WTC11 (cell line): ENCODE measurements at regions not wholly inside any gene's neighbourhood (a gene's known extent, or its start where the extent isn't known, plus 50 kb on each side); places are given as distances from the start of the nearest gene placed in this dataset.

Experiments used
- ATAC-seq: fragments of 200-7000 bp; cut with Tn5 transposase; 2 replicates; pipeline ENCODE4 v1.10.0; 2021; ENCODE audit warnings: mild to moderate bottlenecking, moderate library complexity
- CTCF ChIA-PET: fragments of 300-600 bp; sonication (Branson Sonifier 250); formaldehyde crosslinking; loops from one replicate; lab custom pipeline; 2021; ENCODE audit warnings: antibody characterized with exemption; lab: Charles Lee
- POLR2A ChIA-PET: fragments of 350-600 bp; sonication (Branson Sonifier 250); formaldehyde crosslinking; loops from one replicate; lab custom pipeline; 2021; ENCODE audit warnings: antibody characterized with exemption; lab: Charles Lee
- DNase-seq: peaks from one replicate; pipeline ENCODE4 v3.0.0; 2021; ENCODE audit warnings: low spot score
- H3K27ac Mint-ChIP-seq: 2 replicates; pipeline ENCODE4 v1.8.0; 2021; ENCODE audit warnings: mixed read lengths
- H3K27me3 Mint-ChIP-seq: 2 replicates; pipeline ENCODE4 v1.8.0; 2021; ENCODE audit warnings: low read depth, mild to moderate bottlenecking, moderate library complexity, mixed read lengths
- H3K36me3 Mint-ChIP-seq: 2 replicates; pipeline ENCODE4 v1.8.0; 2021; ENCODE audit warnings: mixed read lengths
- H3K4me1 Mint-ChIP-seq: 2 replicates; pipeline ENCODE4 v1.8.0; 2022; ENCODE audit warnings: mixed read lengths
- H3K4me3 Mint-ChIP-seq: 2 replicates; pipeline ENCODE4 v1.8.0; 2021; ENCODE audit warnings: mild to moderate bottlenecking, moderate library complexity, mixed read lengths
- H3K9me3 Mint-ChIP-seq: 2 replicates; pipeline ENCODE4 v1.8.0; 2021; ENCODE audit warnings: mixed read lengths
- ATF1 ChIP-seq: sonication (generic); formaldehyde crosslinking; IDR thresholded peaks from 2 replicates; pipeline ENCODE4 v1.8.1; 2023; ENCODE audit warnings: mild to moderate bottlenecking, moderate library complexity, missing genetic modification reagents
- CREM ChIP-seq: sonication (generic); formaldehyde crosslinking; IDR thresholded peaks from 2 replicates; pipeline ENCODE4 v1.8.1; 2022; ENCODE audit warnings: mild to moderate bottlenecking, missing genetic modification reagents, moderate library complexity
- E2F4 ChIP-seq: sonication (generic); formaldehyde crosslinking; IDR thresholded peaks from 2 replicates; pipeline ENCODE4 v1.8.1; 2022; ENCODE audit warnings: low read depth, mild to moderate bottlenecking, moderate library complexity, missing genetic modification reagents, borderline replicate concordance
- ELF4 ChIP-seq: sonication (generic); formaldehyde crosslinking; IDR thresholded peaks from 2 replicates; pipeline ENCODE4 v1.8.1; 2022; ENCODE audit warnings: low read depth, mild to moderate bottlenecking, moderate library complexity, missing genetic modification reagents
- EMX1 ChIP-seq: fragments of 250-450 bp; sonication (Bioruptor Pico); IDR thresholded peaks from 2 replicates; pipeline ENCODE4 v1.8.0; 2021; ENCODE audit warnings: mild to moderate bottlenecking
- ERG ChIP-seq: fragments of 250-450 bp; sonication (Bioruptor Pico); IDR thresholded peaks from 2 replicates; pipeline ENCODE4 v1.8.0; 2021; ENCODE audit warnings: mild to moderate bottlenecking
- ESRRA ChIP-seq: sonication (generic); formaldehyde crosslinking; IDR thresholded peaks from 2 replicates; pipeline ENCODE4 v1.8.1; 2022; ENCODE audit warnings: mild to moderate bottlenecking, missing genetic modification reagents, borderline replicate concordance
- FOXK1 ChIP-seq: sonication (generic); formaldehyde crosslinking; IDR thresholded peaks from 2 replicates; pipeline ENCODE4 v1.8.0; 2022; ENCODE audit warnings: mild to moderate bottlenecking, moderate library complexity, missing genetic modification reagents
- GABPB1 ChIP-seq: sonication (generic); formaldehyde crosslinking; IDR thresholded peaks from 2 replicates; pipeline ENCODE4 v1.8.1; 2023; ENCODE audit warnings: mild to moderate bottlenecking, missing genetic modification reagents
- GRHL2 ChIP-seq: fragments of 250-450 bp; sonication (Bioruptor Pico); IDR thresholded peaks from 2 replicates; pipeline ENCODE4 v1.8.0; 2022; ENCODE audit warnings: mild to moderate bottlenecking, moderate library complexity; ENCODE audit not compliant: insufficient replicate concordance, severe bottlenecking
- IRF2 ChIP-seq: sonication (generic); formaldehyde crosslinking; IDR thresholded peaks from 2 replicates; pipeline ENCODE4 v1.8.0; 2022; ENCODE audit warnings: low read depth, missing genetic modification reagents, borderline replicate concordance
- JAZF1 ChIP-seq: fragments of 250-450 bp; sonication (Bioruptor Pico); IDR thresholded peaks from 2 replicates; pipeline ENCODE4 v1.9.0; 2021; ENCODE audit warnings: moderate library complexity, mild to moderate bottlenecking, inconsistent platforms
- KAT7 ChIP-seq: sonication (generic); formaldehyde crosslinking; IDR thresholded peaks from 2 replicates; pipeline ENCODE4 v1.8.1; 2023; ENCODE audit warnings: missing genetic modification reagents, mild to moderate bottlenecking, borderline replicate concordance
- MXD4 ChIP-seq: fragments of 250-450 bp; sonication (Bioruptor Pico); IDR thresholded peaks from 2 replicates; pipeline ENCODE4 v1.8.0; 2021; ENCODE audit warnings: mild to moderate bottlenecking, moderate library complexity, borderline replicate concordance
- NFE2L1 ChIP-seq: sonication (generic); formaldehyde crosslinking; IDR thresholded peaks from 2 replicates; pipeline ENCODE4 v1.8.1; 2023; ENCODE audit warnings: missing genetic modification reagents
- NFYB ChIP-seq: sonication (generic); formaldehyde crosslinking; conservative IDR thresholded peaks from 2 replicates; pipeline ENCODE4 v1.8.0; 2022; ENCODE audit warnings: low read depth, missing genetic modification reagents
- NR1H2 ChIP-seq: sonication (generic); formaldehyde crosslinking; IDR thresholded peaks from 2 replicates; pipeline ENCODE4 v1.9.0; 2021; ENCODE audit warnings: mild to moderate bottlenecking, moderate library complexity, missing genetic modification reagents
- NR3C1 ChIP-seq: sonication (generic); formaldehyde crosslinking; conservative IDR thresholded peaks from 2 replicates; pipeline ENCODE4 v1.8.1; 2023; ENCODE audit warnings: low read depth, mild to moderate bottlenecking, missing genetic modification reagents
- OVOL2 ChIP-seq: fragments of 250-450 bp; sonication (Bioruptor Pico); IDR thresholded peaks from 2 replicates; pipeline ENCODE4 v1.9.0; 2021; ENCODE audit warnings: mild to moderate bottlenecking, borderline replicate concordance
- PRRX2 ChIP-seq: fragments of 250-450 bp; sonication (Bioruptor Pico); IDR thresholded peaks from 2 replicates; pipeline ENCODE4 v1.8.0; 2021; ENCODE audit warnings: mild to moderate bottlenecking
- SMAD3 ChIP-seq: sonication (generic); formaldehyde crosslinking; IDR thresholded peaks from 2 replicates; pipeline ENCODE4 v1.8.0; 2022; ENCODE audit warnings: missing genetic modification reagents, mild to moderate bottlenecking, borderline replicate concordance
- SP1 ChIP-seq: sonication (generic); formaldehyde crosslinking; conservative IDR thresholded peaks from 2 replicates; pipeline ENCODE4 v1.8.1; 2022; ENCODE audit warnings: missing genetic modification reagents
- TEAD4 ChIP-seq: sonication (generic); formaldehyde crosslinking; IDR thresholded peaks from 2 replicates; pipeline ENCODE4 v1.8.0; 2022; ENCODE audit warnings: mild to moderate bottlenecking, missing genetic modification reagents
- USF2 ChIP-seq: sonication (generic); formaldehyde crosslinking; IDR thresholded peaks from 2 replicates; pipeline ENCODE4 v1.8.1; 2023; ENCODE audit warnings: mild to moderate bottlenecking, missing genetic modification reagents, moderate library complexity
- ZNF232 ChIP-seq: sonication (generic); formaldehyde crosslinking; IDR thresholded peaks from 2 replicates; pipeline ENCODE4 v1.8.0; 2022; ENCODE audit warnings: mild to moderate bottlenecking, missing genetic modification reagents
- ZNF263 ChIP-seq: sonication (generic); formaldehyde crosslinking; IDR thresholded peaks from 2 replicates; pipeline ENCODE4 v1.8.1; 2022; ENCODE audit warnings: low read depth, mild to moderate bottlenecking, moderate library complexity, missing genetic modification reagents
- ZNF281 ChIP-seq: sonication (generic); formaldehyde crosslinking; IDR thresholded peaks from 2 replicates; pipeline ENCODE4 v1.8.0; 2023; ENCODE audit warnings: mild to moderate bottlenecking, missing genetic modification reagents
- ZNF317 ChIP-seq: sonication (generic); formaldehyde crosslinking; IDR thresholded peaks from 2 replicates; pipeline ENCODE4 v1.8.1; 2023; ENCODE audit warnings: low read depth, mild to moderate bottlenecking, moderate library complexity, missing genetic modification reagents, borderline replicate concordance
- ZNF396 ChIP-seq: fragments of 250-450 bp; sonication (Bioruptor Pico); IDR thresholded peaks from 2 replicates; pipeline ENCODE4 v1.8.0; 2021; ENCODE audit warnings: mild to moderate bottlenecking, moderate library complexity, borderline replicate concordance
- ZSCAN18 ChIP-seq: fragments of 250-450 bp; sonication (Bioruptor Pico); IDR thresholded peaks from 2 replicates; pipeline ENCODE4 v2.1.2; 2022; ENCODE audit warnings: mild to moderate bottlenecking, moderate library complexity

- TF ChIP-seq NFE2L1 (CRISPR knock-in tag) (no peak), GABPB1 (CRISPR knock-in tag) (no peak), USF2 (no peak), PRRX2 (CRISPR knock-in tag) (no peak), ERG (CRISPR knock-in tag) (no peak), FOXK1 (CRISPR knock-in tag) (no peak), ZNF396 (CRISPR knock-in tag) (no peak), KAT7 (CRISPR knock-in tag) (no peak), ZNF232 (CRISPR knock-in tag) (no peak), ZNF263 (no peak), ELF4 (CRISPR knock-in tag) (no peak), NR1H2 (CRISPR knock-in tag) (no peak), NFYB (no peak), MXD4 (CRISPR knock-in tag) (no peak), TEAD4 (no peak), JAZF1 (CRISPR knock-in tag) (no peak)
- CTCF ChIA-PET, result no interaction called here
- H3K4me1 Mint-ChIP-seq, result peaks cover 32% of the 10 kb centered on the region
- H3K27me3 Mint-ChIP-seq, result peaks cover 10% of the 10 kb centered on the region; the same call in 1 of the 2 replicates
- H3K9me3 Mint-ChIP-seq, result peaks cover 7% of the 10 kb centered on the region
- H3K36me3 Mint-ChIP-seq, result peaks cover 8% of the 10 kb centered on the region
- ATAC-seq (no peak), DNase-seq (no peak)
- POLR2A ChIA-PET, result no interaction called here
- H3K27ac Mint-ChIP-seq, result no peak overlapping the region
- H3K4me3 Mint-ChIP-seq, result no peak overlapping the region
Measured at GRCh38 chr18:23311351-23312121, 141.6 kb upstream of the RIOK3 start.

GRCh38 chr18:23313379-23313778, 139.7 kb upstream of the RIOK3 start:
- peaks cover 7% of the 10 kb centered on the region for H3K9me3 Mint-ChIP-seq
- peaks cover 29% of the 10 kb centered on the region for H3K4me1 Mint-ChIP-seq
- no peak for DNase-seq
- H3K27ac Mint-ChIP-seq, result no peak overlapping the region
- H3K27me3 Mint-ChIP-seq, result peaks cover 10% of the 10 kb centered on the region; the same call in 1 of the 2 replicates
- peaks cover 8% of the 10 kb centered on the region for H3K36me3 Mint-ChIP-seq
- CTCF ChIA-PET, result no interaction called here
- POLR2A ChIA-PET, result no interaction called here
- no peak overlapping the region for H3K4me3 Mint-ChIP-seq
- no peak for ATAC-seq
- TF ChIP-seq IRF2, result no peak
- TF ChIP-seq ATF1 (CRISPR knock-in tag), result no peak
- no peak for TF ChIP-seq NR3C1
- TF ChIP-seq ZSCAN18, result no peak
- no peak for TF ChIP-seq ZNF317
- no peak for TF ChIP-seq MXD4 (CRISPR knock-in tag)
- no peak for TF ChIP-seq EMX1 (CRISPR knock-in tag)
- no peak for TF ChIP-seq TEAD4
- TF ChIP-seq ZNF281 (CRISPR knock-in tag), result no peak
- TF ChIP-seq E2F4 (CRISPR knock-in tag), result no peak
- TF ChIP-seq ZNF232 (CRISPR knock-in tag), result no peak
- TF ChIP-seq OVOL2 (CRISPR knock-in tag), result no peak
- TF ChIP-seq ESRRA, result no peak
- no peak for TF ChIP-seq ZNF396 (CRISPR knock-in tag)
- TF ChIP-seq SMAD3 (CRISPR knock-in tag), result no peak
- no peak for TF ChIP-seq SP1 (CRISPR knock-in tag)
- no peak for TF ChIP-seq PRRX2 (CRISPR knock-in tag)
- TF ChIP-seq CREM (CRISPR knock-in tag), result no peak
- TF ChIP-seq GRHL2 (CRISPR knock-in tag), result no peak
